ENCODE measurements at regions not wholly inside any gene's neighbourhood (a gene's known extent, or its start where the extent isn't known, plus 50 kb on each side); places are given as distances from the start of the nearest gene placed in this dataset.

DNA sequence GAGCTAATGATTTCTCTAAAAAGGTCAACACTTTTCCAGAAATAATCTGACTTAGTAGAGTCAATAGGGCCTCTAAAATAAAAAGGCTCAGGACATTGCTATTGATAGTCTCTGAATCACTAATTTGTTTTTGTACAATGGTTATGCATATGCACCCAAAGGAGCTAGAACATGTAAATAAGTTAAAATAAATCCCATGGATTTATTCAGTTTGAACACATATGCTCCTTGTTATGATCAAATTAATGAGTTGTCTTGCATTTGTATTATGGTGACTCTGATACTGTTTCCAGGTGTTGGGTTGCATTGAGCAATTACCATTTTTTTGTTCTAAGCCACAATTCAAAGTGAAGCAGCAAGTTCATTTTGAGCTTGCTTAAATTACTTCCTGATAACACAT lies 276.0 kb upstream of the TUSC1 start:
- Histone ChIP-seq H3K4me3 (ENCODE audit: low read length) (no peak overlapping the region), H3K36me3 (ENCODE audit: control insufficient read depth, insufficient read depth, low read length) (no peaks in the 10 kb centered on the region), H3K9ac (ENCODE audit: low read length) (no peak overlapping the region), H3K27me3 (ENCODE audit: control insufficient read depth, insufficient read depth, low read length) (no peaks in the 10 kb centered on the region), H3K4me1 (ENCODE audit: control insufficient read depth, insufficient read depth, low read length) (no peaks in the 10 kb centered on the region), H3K27ac (ENCODE audit: low read depth, low read length) (no peak overlapping the region)

DNA sequence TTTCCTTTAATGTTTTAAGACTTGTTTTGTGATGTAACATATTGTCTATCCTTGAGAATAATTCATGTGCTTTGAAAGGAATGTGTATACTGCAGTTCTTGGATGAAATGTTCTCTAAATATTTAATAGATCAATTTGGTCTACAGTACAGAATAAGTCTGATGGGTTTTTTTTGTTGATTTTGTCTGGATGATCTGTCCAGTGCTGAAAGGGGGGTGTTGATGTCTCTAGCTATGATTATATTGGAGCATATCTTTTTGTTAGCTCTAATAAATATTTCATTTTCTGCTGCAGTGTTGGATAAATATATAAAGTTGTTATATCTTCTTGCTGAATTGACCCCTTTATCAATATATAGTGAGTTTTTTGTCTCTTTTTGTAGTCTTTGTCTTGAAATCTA lies 269.9 kb upstream of the TUSC1 start:
- Histone ChIP-seq H3K27ac (ENCODE audit: low read depth, low read length) (no peak overlapping the region), H3K4me1 (ENCODE audit: control insufficient read depth, insufficient read depth, low read length) (no peaks in the 10 kb centered on the region), H3K27me3 (ENCODE audit: control insufficient read depth, insufficient read depth, low read length) (no peaks in the 10 kb centered on the region), H3K36me3 (ENCODE audit: control insufficient read depth, insufficient read depth, low read length) (no peaks in the 10 kb centered on the region), H3K9ac (ENCODE audit: low read length) (no peak overlapping the region), H3K4me3 (ENCODE audit: low read length) (no peak overlapping the region)

DNA sequence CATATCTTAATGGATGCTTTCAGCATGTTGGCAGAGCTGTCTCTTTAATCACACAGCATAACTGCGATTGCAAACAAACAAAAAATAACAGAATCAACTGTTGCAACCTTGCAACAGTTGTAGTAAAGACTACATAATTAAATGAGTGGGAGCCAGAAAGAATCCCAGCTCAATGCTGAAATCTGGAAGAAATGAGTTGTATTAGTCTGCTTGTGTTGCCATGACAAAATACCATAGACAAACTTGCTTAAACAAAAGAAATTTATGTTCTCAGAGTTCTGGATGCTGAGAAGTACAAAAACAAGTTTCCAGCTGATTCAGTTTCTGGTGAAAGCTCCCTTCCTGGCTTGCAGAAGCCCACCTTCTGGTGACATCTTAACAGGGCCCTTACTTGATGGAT lies 260.9 kb upstream of the TUSC1 start:
- H3K27me3 ChIP-seq (ENCODE audit: control insufficient read depth, insufficient read depth, low read length), result no peaks in the 10 kb centered on the region

DNA sequence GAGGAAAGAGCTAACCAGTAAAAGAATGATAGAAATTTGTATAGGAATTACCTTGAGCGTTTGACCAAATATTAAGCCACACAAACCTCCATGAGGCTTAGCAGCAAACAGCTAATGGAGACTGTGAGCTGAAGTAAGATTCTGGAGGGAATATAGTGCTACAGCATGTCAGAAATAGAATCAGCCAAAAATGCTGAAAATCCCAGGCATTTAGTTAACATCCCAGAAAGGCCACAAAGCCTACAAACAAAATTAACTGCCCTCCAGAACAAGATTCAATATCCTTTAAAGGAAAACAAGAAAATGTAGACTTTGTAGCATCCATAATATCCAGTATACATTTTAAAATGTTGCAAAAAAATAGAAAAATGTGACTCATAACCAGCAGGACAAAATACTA lies 257.8 kb upstream of the TUSC1 start:
- no peak overlapping the region for H3K4me3 ChIP-seq (ENCODE audit: low read length)
- no peak overlapping the region for H3K9ac ChIP-seq (ENCODE audit: low read length)
- H3K4me1 ChIP-seq (ENCODE audit: control insufficient read depth, insufficient read depth, low read length), result no peaks in the 10 kb centered on the region
- no peaks in the 10 kb centered on the region for H3K27me3 ChIP-seq (ENCODE audit: control insufficient read depth, insufficient read depth, low read length)
- no peak overlapping the region for H3K27ac ChIP-seq (ENCODE audit: low read depth, low read length)
- H3K36me3 ChIP-seq (ENCODE audit: control insufficient read depth, insufficient read depth, low read length), result no peaks in the 10 kb centered on the region

More for the DNA sequence above, 260.9 kb upstream of the TUSC1 start:
- Histone ChIP-seq H3K4me3 (ENCODE audit: low read length) (no peak overlapping the region), H3K9ac (ENCODE audit: low read length) (no peak overlapping the region), H3K4me1 (ENCODE audit: control insufficient read depth, insufficient read depth, low read length) (no peaks in the 10 kb centered on the region), H3K27ac (ENCODE audit: low read depth, low read length) (no peak overlapping the region), H3K36me3 (ENCODE audit: control insufficient read depth, insufficient read depth, low read length) (no peaks in the 10 kb centered on the region)

DNA sequence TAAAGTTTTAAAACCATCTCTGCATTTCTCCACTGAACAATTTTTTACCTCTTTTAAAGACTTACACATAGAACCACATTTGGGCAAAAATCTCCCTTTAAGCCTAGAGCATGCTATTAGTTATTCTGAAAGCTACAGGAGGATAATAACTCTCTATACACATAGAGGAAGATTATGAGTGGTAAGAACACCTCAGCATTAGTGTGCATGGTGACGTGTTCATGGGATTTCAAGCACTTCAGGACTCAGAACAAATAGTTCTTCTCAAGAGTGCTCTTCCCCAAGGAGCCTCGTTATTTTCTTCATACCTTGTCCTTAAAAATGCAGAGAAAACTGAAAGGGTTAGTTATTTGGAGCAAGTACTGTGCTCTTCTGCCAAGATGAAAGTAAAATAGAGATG lies 256.9 kb upstream of the TUSC1 start:
- no peaks in the 10 kb centered on the region for H3K36me3 ChIP-seq (ENCODE audit: control insufficient read depth, insufficient read depth, low read length)
- H3K27me3 ChIP-seq (ENCODE audit: control insufficient read depth, insufficient read depth, low read length), result no peaks in the 10 kb centered on the region
- no peaks in the 10 kb centered on the region for H3K4me1 ChIP-seq (ENCODE audit: control insufficient read depth, insufficient read depth, low read length)
- no peak overlapping the region for H3K4me3 ChIP-seq (ENCODE audit: low read length)
- no peak overlapping the region for H3K27ac ChIP-seq (ENCODE audit: low read depth, low read length)
- no peak overlapping the region for H3K9ac ChIP-seq (ENCODE audit: low read length)

DNA sequence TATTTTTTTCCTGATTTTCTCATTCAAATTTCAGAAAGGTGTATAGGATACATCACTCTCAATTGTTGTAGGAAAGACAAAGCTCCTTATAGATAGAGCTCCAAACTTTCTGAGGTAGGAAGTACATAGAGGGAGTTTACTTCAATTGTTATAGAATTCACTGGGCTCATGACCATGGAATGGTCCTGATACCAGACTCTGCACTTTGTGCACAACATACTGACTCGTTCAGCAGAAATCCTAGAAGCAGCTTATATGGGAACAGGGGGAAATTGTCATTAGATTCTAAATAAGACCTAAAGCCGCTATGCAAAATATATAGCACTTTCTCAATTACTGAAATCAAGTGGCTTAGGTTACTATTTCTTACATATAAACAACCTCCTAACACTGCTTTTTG lies 240.5 kb upstream of the TUSC1 start:
- Histone ChIP-seq H3K9ac (ENCODE audit: low read length) (no peak overlapping the region), H3K36me3 (ENCODE audit: control insufficient read depth, insufficient read depth, low read length) (no peaks in the 10 kb centered on the region), H3K4me1 (ENCODE audit: control insufficient read depth, insufficient read depth, low read length) (no peaks in the 10 kb centered on the region), H3K27ac (ENCODE audit: low read depth, low read length) (no peak overlapping the region), H3K4me3 (ENCODE audit: low read length) (no peak overlapping the region), H3K27me3 (ENCODE audit: control insufficient read depth, insufficient read depth, low read length) (no peaks in the 10 kb centered on the region)

DNA sequence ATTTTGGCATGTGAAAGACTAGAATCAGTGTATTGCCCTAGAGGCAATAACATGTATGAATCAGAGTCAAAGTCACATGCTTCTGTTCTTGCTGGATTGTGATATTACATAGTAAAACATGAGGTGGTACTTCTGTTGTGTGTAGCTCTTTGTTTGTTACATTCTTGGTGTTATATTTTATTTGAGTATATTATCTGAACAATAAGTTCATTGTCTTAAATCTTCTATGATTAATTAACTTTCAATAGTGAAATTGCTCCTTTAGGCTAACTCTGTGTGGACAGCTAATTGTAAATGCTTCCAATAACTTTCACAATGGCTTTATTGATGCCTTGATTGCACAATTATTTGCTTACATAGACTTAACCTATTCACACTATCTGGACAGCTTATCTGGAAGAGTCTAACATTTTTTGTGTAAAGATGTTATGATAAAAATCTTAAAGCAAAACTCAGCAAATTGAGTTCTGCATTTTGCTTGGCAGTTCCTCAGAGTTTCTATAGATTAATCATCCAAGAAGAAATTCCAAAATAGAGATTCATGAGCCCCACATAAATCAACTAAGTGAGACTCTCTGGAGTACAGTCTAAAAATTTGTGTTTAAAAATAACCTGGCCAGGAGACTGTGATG lies 239.6 kb upstream of the TUSC1 start:
- Histone ChIP-seq H3K4me1 (ENCODE audit: control insufficient read depth, insufficient read depth, low read length) (no peaks in the 10 kb centered on the region), H3K27ac (ENCODE audit: low read depth, low read length) (no peak overlapping the region), H3K27me3 (ENCODE audit: control insufficient read depth, insufficient read depth, low read length) (no peaks in the 10 kb centered on the region), H3K4me3 (ENCODE audit: low read length) (no peak overlapping the region), H3K36me3 (ENCODE audit: control insufficient read depth, insufficient read depth, low read length) (no peaks in the 10 kb centered on the region), H3K9ac (ENCODE audit: low read length) (no peak overlapping the region)

DNA sequence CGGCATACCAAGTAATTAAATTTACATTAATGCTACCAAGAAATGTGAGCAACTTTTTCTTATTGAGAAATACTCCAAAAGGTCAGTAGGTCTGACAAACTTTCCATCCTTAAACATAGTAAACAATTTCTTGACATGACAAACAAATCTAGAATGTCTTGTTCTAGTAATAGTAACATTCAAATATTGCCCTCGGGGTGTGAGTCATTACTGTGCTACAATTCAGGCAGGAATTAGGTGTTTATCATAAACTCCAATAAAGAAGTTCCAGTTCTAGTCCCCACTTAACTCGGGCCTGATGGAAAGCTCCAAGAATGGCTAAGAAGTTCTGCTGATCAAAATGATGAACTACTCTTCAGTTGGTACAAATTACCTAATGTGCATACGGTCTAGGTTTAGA lies 235.6 kb upstream of the TUSC1 start:
- H3K9ac ChIP-seq (ENCODE audit: low read length), result no peak overlapping the region
- H3K27ac ChIP-seq (ENCODE audit: low read depth, low read length), result no peak overlapping the region
- H3K4me1 ChIP-seq (ENCODE audit: control insufficient read depth, insufficient read depth, low read length), result no peaks in the 10 kb centered on the region
- no peaks in the 10 kb centered on the region for H3K36me3 ChIP-seq (ENCODE audit: control insufficient read depth, insufficient read depth, low read length)
- H3K27me3 ChIP-seq (ENCODE audit: control insufficient read depth, insufficient read depth, low read length), result no peaks in the 10 kb centered on the region
- no peak overlapping the region for H3K4me3 ChIP-seq (ENCODE audit: low read length)

DNA sequence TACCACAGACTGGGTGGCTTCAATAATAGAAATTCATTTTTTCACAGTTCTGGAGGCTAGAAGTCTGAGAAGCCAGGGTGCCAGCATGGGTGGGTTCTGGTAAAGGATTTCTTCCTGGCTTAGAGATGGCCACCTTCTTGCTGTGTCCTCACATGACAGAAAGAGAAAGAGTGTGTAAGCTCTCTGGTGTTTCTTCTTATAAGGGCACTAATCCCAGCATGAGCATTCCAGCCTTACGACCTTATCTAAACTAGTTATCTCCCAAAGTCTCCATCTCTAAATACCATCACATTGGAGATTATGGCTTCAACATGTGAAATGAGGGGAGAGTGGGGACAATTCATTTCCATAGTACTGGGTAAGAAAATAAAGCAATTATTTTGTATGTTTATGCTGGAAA lies 226.5 kb upstream of the TUSC1 start:
- H3K4me3 ChIP-seq (ENCODE audit: low read length), result no peak overlapping the region
- no peaks in the 10 kb centered on the region for H3K4me1 ChIP-seq (ENCODE audit: control insufficient read depth, insufficient read depth, low read length)
- no peaks in the 10 kb centered on the region for H3K27me3 ChIP-seq (ENCODE audit: control insufficient read depth, insufficient read depth, low read length)
- H3K27ac ChIP-seq (ENCODE audit: low read depth, low read length), result no peak overlapping the region
- H3K36me3 ChIP-seq (ENCODE audit: control insufficient read depth, insufficient read depth, low read length), result no peaks in the 10 kb centered on the region
- H3K9ac ChIP-seq (ENCODE audit: low read length), result no peak overlapping the region

DNA sequence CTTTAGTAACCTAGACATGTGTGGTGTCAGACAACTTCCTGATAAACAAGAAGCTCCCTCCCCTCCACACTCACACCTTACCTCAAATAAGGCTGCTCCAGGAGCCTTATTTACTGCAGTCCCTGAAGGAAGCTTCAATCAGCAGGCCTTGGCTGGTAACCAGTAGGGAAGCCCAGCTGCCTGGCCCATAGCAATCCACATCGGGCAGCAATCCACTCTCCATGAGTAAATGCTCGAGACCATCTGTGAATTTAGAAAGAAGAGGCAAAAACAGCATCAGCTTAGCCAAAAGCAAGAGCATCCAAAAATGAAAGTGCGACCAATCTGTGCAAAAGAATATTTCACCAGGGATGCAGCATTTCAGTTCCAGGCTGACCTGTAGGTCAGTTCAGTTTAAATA lies 213.3 kb upstream of the TUSC1 start:
- H3K4me1 ChIP-seq (ENCODE audit: control insufficient read depth, insufficient read depth, low read length), result no peaks in the 10 kb centered on the region
- H3K9ac ChIP-seq (ENCODE audit: low read length), result no peak overlapping the region
- no peak overlapping the region for H3K4me3 ChIP-seq (ENCODE audit: low read length)
- H3K27me3 ChIP-seq (ENCODE audit: control insufficient read depth, insufficient read depth, low read length), result no peaks in the 10 kb centered on the region
- H3K36me3 ChIP-seq (ENCODE audit: control insufficient read depth, insufficient read depth, low read length), result no peaks in the 10 kb centered on the region
- no peak overlapping the region for H3K27ac ChIP-seq (ENCODE audit: low read depth, low read length)

DNA sequence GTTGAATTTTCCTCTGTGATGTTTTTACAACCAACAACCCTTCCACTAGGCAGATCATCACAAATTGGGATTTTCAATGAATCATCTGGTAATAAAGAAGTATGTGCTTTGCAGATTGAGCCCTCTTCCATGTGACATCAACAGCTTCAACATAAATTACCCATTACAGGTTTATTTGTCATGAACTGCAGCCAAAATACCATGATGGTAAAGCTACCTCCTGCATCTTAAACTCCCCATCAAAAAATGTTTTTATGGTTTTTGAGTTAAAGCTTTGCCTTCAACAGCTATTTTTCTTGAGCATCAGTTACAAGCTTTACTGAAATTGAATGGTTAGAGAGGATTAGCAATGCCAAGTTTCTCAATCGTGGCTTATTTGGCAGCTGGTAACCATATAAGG lies 211.4 kb upstream of the TUSC1 start:
- Histone ChIP-seq H3K4me3 (ENCODE audit: low read length) (no peak overlapping the region), H3K27me3 (ENCODE audit: control insufficient read depth, insufficient read depth, low read length) (no peaks in the 10 kb centered on the region), H3K27ac (ENCODE audit: low read depth, low read length) (no peak overlapping the region), H3K36me3 (ENCODE audit: control insufficient read depth, insufficient read depth, low read length) (no peaks in the 10 kb centered on the region), H3K4me1 (ENCODE audit: control insufficient read depth, insufficient read depth, low read length) (no peaks in the 10 kb centered on the region), H3K9ac (ENCODE audit: low read length) (no peak overlapping the region)

DNA sequence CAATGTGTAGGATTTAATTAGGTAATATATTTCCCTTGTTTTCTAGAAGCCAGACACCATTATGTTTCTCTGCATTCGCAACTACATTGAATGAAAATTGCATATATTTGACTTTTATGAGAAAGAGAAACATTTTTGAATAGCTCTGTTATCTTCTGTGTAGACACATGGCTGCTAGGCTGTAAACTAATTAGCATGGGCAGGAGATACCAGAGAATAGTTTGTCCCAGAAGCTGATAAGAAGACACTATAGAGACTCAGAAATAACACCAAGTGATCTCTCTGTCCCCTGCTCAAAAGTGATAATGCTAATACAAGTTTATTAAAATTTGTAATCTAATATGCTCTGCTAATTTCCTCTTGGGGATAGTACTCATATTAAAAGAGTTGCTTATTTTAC lies 198.0 kb upstream of the TUSC1 start:
- Histone ChIP-seq H3K4me3 (ENCODE audit: low read length) (no peak overlapping the region), H3K36me3 (ENCODE audit: control insufficient read depth, insufficient read depth, low read length) (no peaks in the 10 kb centered on the region), H3K9ac (ENCODE audit: low read length) (no peak overlapping the region), H3K27ac (ENCODE audit: low read depth, low read length) (no peak overlapping the region), H3K4me1 (ENCODE audit: control insufficient read depth, insufficient read depth, low read length) (no peaks in the 10 kb centered on the region), H3K27me3 (ENCODE audit: control insufficient read depth, insufficient read depth, low read length) (no peaks in the 10 kb centered on the region)

DNA sequence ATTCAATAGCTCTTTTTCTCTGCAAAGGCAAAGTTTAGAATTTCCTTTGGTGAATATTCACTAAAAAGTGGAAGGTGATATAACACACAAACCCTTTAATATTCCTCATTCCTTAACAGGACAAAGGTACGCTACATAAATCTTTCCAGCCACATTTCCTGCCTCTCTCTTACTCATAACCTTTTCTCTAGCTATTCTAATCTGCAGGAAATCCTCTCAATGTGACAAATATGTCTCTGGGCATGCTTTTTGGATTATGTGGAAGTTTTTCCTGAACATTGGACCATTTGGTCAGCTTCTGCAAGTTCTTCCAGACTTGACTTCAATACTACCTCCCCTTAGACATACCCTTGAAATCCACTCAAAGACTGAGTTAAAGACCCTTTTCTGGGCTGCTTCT lies 186.3 kb upstream of the TUSC1 start:
- H3K4me1 ChIP-seq (ENCODE audit: control insufficient read depth, insufficient read depth, low read length), result no peaks in the 10 kb centered on the region
- H3K9ac ChIP-seq (ENCODE audit: low read length), result no peak overlapping the region
- H3K36me3 ChIP-seq (ENCODE audit: control insufficient read depth, insufficient read depth, low read length), result no peaks in the 10 kb centered on the region
- no peaks in the 10 kb centered on the region for H3K27me3 ChIP-seq (ENCODE audit: control insufficient read depth, insufficient read depth, low read length)
- H3K27ac ChIP-seq (ENCODE audit: low read depth, low read length), result no peak overlapping the region
- no peak overlapping the region for H3K4me3 ChIP-seq (ENCODE audit: low read length)

Measured in rectal smooth muscle tissue (tissue), 1 donor.